Mononuclear cell (primary cell): ENCODE measurements at regions not wholly inside any gene's neighbourhood (a gene's known extent, or its start where the extent isn't known, plus 50 kb on each side); places are given as distances from the start of the nearest gene placed in this dataset.

ENCODE experiments used
- H3K27me3 ChIP-seq: 2 replicates; pipeline ENCODE4 v1.6.0; 2011; ENCODE audit warnings: low read length, control low read depth; ENCODE audit not compliant: insufficient read depth
- H3K4me1 ChIP-seq: 2 replicates; pipeline ENCODE4 v1.5.1; 2011; ENCODE audit warnings: mild to moderate bottlenecking, low read length, control low read depth; ENCODE audit not compliant: insufficient read depth
- H3K4me3 ChIP-seq: 2 replicates; pipeline ENCODE4 v1.5.1; 2011; ENCODE audit warnings: mild to moderate bottlenecking, low read length, moderate library complexity
- H3K9me3 ChIP-seq: 2 replicates; pipeline ENCODE4 v1.5.1; 2011; ENCODE audit warnings: low read depth, mild to moderate bottlenecking, control low read depth, low read length

GRCh38 chr2:217013926-217014325, 154.1 kb upstream of the TNP1 start:
- no peak overlapping the region for H3K4me3 ChIP-seq
- H3K4me1 ChIP-seq, result no peaks in the 10 kb centered on the region
- peaks cover 4% of the 10 kb centered on the region for H3K27me3 ChIP-seq
- H3K9me3 ChIP-seq, result no peaks in the 10 kb centered on the region

- Histone ChIP-seq H3K4me3 (no peak overlapping the region), H3K4me1 (no peaks in the 10 kb centered on the region), H3K9me3 (no peaks in the 10 kb centered on the region), H3K27me3 (peaks cover 4% of the 10 kb centered on the region)
These were observed 151.7 kb upstream of the TNP1 start for GRCh38 chr2:217011576-217011975.

- no peaks in the 10 kb centered on the region for H3K4me1 ChIP-seq
These were observed 150.3 kb upstream of the TNP1 start for GRCh38 chr2:217010173-217010572.

GRCh38 chr2:217008794-217009193, 148.9 kb upstream of the TNP1 start:
- Histone ChIP-seq H3K4me3 (no peak overlapping the region), H3K27me3 (peaks cover 4% of the 10 kb centered on the region), H3K9me3 (no peaks in the 10 kb centered on the region), H3K4me1 (no peaks in the 10 kb centered on the region)

More at GRCh38 chr2:217010173-217010572, 150.3 kb upstream of the TNP1 start:
- no peak overlapping the region for H3K4me3 ChIP-seq
- peaks cover 4% of the 10 kb centered on the region for H3K27me3 ChIP-seq
- H3K9me3 ChIP-seq, result no peaks in the 10 kb centered on the region

- H3K9me3 ChIP-seq, result no peaks in the 10 kb centered on the region
- no peaks in the 10 kb centered on the region for H3K27me3 ChIP-seq
- no peaks in the 10 kb centered on the region for H3K4me1 ChIP-seq
- no peak overlapping the region for H3K4me3 ChIP-seq
These were observed 146.4 kb upstream of the TNP1 start for GRCh38 chr2:217006217-217006616.

- Histone ChIP-seq H3K4me1 (no peaks in the 10 kb centered on the region), H3K27me3 (no peaks in the 10 kb centered on the region), H3K4me3 (no peak overlapping the region), H3K9me3 (no peaks in the 10 kb centered on the region)
These were observed 144.8 kb upstream of the TNP1 start for GRCh38 chr2:217004656-217005055.

GRCh38 chr2:217001740-217002139, 141.9 kb upstream of the TNP1 start:
- Histone ChIP-seq H3K27me3 (no peaks in the 10 kb centered on the region), H3K4me3 (no peak overlapping the region), H3K4me1 (no peaks in the 10 kb centered on the region), H3K9me3 (no peaks in the 10 kb centered on the region)

GRCh38 chr2:217000406-217000805, 140.5 kb upstream of the TNP1 start:
- Histone ChIP-seq H3K27me3 (no peaks in the 10 kb centered on the region), H3K4me1 (no peaks in the 10 kb centered on the region), H3K4me3 (no peak overlapping the region), H3K9me3 (no peaks in the 10 kb centered on the region)

- H3K9me3 ChIP-seq, result no peaks in the 10 kb centered on the region
- H3K27me3 ChIP-seq, result no peaks in the 10 kb centered on the region
- H3K4me1 ChIP-seq, result no peaks in the 10 kb centered on the region
- H3K4me3 ChIP-seq, result no peak overlapping the region
These were observed 136.5 kb upstream of the TNP1 start for GRCh38 chr2:216996279-216996845.

GRCh38 chr2:216994353-216994854, 134.5 kb upstream of the TNP1 start:
- no peaks in the 10 kb centered on the region for H3K4me1 ChIP-seq
- no peak overlapping the region for H3K4me3 ChIP-seq
- H3K9me3 ChIP-seq, result no peaks in the 10 kb centered on the region
- no peaks in the 10 kb centered on the region for H3K27me3 ChIP-seq

- no peaks in the 10 kb centered on the region for H3K9me3 ChIP-seq
These were observed 132.3 kb upstream of the TNP1 start for GRCh38 chr2:216992056-216992675.

GRCh38 chr2:216991563-216991962, 131.7 kb upstream of the TNP1 start:
- H3K27me3 ChIP-seq, result no peaks in the 10 kb centered on the region
- no peak overlapping the region for H3K4me3 ChIP-seq
- no peaks in the 10 kb centered on the region for H3K9me3 ChIP-seq
- no peaks in the 10 kb centered on the region for H3K4me1 ChIP-seq

More at GRCh38 chr2:216992056-216992675, 132.3 kb upstream of the TNP1 start:
- no peaks in the 10 kb centered on the region for H3K4me1 ChIP-seq
- no peaks in the 10 kb centered on the region for H3K27me3 ChIP-seq
- H3K4me3 ChIP-seq, result no peak overlapping the region

- Histone ChIP-seq H3K9me3 (no peaks in the 10 kb centered on the region), H3K4me3 (no peak overlapping the region), H3K27me3 (no peaks in the 10 kb centered on the region), H3K4me1 (no peaks in the 10 kb centered on the region)
These were observed 129.7 kb upstream of the TNP1 start for GRCh38 chr2:216989340-216990129.

GRCh38 chr2:216987252-216987821, 127.5 kb upstream of the TNP1 start:
- Histone ChIP-seq H3K4me1 (no peaks in the 10 kb centered on the region), H3K27me3 (no peaks in the 10 kb centered on the region), H3K9me3 (no peaks in the 10 kb centered on the region), H3K4me3 (no peak overlapping the region)

GRCh38 chr2:216985658-216986141, 125.8 kb upstream of the TNP1 start:
- Histone ChIP-seq H3K9me3 (no peaks in the 10 kb centered on the region), H3K4me1 (no peaks in the 10 kb centered on the region), H3K27me3 (no peaks in the 10 kb centered on the region), H3K4me3 (no peak overlapping the region)
